ENCODE measurements at regions not wholly inside any gene's neighbourhood (a gene's known extent, or its start where the extent isn't known, plus 50 kb on each side); places are given as distances from the start of the nearest gene placed in this dataset.

DNA sequence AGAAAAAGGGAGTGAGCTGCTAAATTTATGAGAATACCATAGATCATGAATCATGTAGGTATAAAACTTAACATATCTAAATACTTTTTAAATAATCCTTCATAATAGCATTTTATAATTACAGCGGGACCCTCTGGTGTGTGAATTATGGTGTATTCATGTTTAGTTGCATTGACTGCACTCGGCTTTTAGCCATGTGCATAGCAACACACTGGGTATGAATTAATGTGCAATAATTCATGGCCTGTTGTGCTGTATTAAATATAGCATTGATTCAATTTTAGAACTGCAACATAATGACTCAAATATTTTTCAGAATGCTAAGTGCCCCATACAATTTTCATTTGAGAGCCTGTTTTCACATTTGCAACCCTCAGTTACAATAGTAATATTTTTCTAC is 249.6 kb upstream of the G2E3 start:
- Histone ChIP-seq H3K4me1 (ENCODE audit: control insufficient read depth, insufficient read depth, low read length) (no peaks in the 10 kb centered on the region), H3K27me3 (ENCODE audit: control insufficient read depth, insufficient read depth) (no peaks in the 10 kb centered on the region), H3K9me3 (ENCODE audit: control insufficient read depth, low read length) (no peaks in the 10 kb centered on the region), H3K4me3 (ENCODE audit: low read length) (no peak overlapping the region), H3K27ac (ENCODE audit: low read length) (no peak overlapping the region)
- no peak for DNase-seq
- WGBS = 79% methylated on average over 2 of the region's 2 CpGs
- no peak for ATAC-seq
- intact Hi-C loops (cut with DNase I) = no loop called here

DNA sequence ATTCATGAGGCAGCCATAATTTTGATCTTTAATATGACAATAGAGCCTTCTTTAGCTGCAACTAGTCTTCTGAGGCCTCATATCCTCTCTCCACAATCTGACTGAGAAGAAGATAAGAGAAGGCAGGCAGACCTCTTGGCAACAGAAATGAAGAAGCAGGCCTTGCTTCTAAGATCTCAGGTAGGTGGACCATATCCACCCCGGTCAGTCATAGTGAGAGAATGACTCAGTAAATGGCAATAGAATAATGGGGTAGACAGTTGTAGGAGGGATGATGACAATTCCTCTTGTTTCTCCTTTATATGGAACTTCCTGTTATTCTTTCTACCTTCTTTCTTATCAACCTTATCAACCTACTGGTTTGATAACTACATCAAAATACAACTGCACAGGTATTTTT is 246.7 kb upstream of the G2E3 start:
- H3K27ac ChIP-seq (ENCODE audit: low read length) = no peak overlapping the region
- no peaks in the 10 kb centered on the region for H3K9me3 ChIP-seq (ENCODE audit: control insufficient read depth, low read length)
- no peaks in the 10 kb centered on the region for H3K4me1 ChIP-seq (ENCODE audit: control insufficient read depth, insufficient read depth, low read length)
- ATAC-seq (no peak), DNase-seq (no peak)
- no peak overlapping the region for H3K4me3 ChIP-seq (ENCODE audit: low read length)
- H3K27me3 ChIP-seq (ENCODE audit: control insufficient read depth, insufficient read depth) = no peaks in the 10 kb centered on the region
- 89% methylated on average over 1 of the region's 1 CpG for WGBS
- intact Hi-C loops (cut with DNase I) = no loop called here

DNA sequence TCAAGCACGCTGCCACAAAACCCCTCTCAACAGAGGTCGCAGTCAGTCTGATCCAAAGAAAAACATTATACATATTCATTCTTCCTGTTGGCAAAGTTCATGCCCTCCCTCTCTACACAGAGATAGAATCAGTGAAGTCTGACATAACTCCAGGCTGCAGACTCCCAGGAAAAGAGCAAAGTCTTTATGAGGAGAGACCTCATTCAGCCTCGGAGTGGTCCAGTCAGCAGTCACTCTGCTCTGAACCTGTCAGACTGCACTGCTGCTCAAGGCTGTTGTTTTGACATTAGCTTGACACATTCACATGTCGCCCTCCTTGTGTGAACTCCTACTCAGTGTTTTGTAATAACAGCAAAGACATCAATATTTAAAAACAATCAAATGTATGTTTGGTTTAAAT is 241.2 kb upstream of the G2E3 start:
- 47% methylated on average over 4 of the region's 4 CpGs for WGBS
- intact Hi-C loops (cut with DNase I) = no loop called here
- no peak overlapping the region for H3K4me3 ChIP-seq (ENCODE audit: low read length)
- DNase-seq (no peak), ATAC-seq (no peak)
- H3K27ac ChIP-seq (ENCODE audit: low read length) = no peak overlapping the region
- H3K4me1 ChIP-seq (ENCODE audit: control insufficient read depth, insufficient read depth, low read length) = no peaks in the 10 kb centered on the region
- H3K27me3 ChIP-seq (ENCODE audit: control insufficient read depth, insufficient read depth) = no peaks in the 10 kb centered on the region
- no peaks in the 10 kb centered on the region for H3K9me3 ChIP-seq (ENCODE audit: control insufficient read depth, low read length)

DNA sequence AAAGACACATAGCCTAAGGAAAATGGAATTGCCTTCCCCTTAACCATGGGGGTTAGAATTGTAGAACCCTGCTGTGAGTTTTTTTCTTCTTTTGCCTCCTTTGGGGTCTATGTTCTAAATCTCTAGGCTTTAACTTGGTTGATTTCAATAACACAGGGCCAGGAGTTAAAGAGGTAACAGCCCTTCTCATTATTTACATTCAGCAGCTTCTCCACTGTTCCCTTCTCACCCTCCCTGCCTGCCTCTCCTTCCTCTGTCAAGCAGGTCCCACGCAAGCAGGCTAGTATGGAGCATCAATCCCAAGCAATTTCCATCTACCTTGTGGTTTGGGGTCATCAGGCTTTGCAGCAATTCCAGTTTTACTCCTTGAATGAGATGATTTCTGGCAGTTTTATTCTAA is 236.1 kb upstream of the G2E3 start:
- intact Hi-C loops (cut with DNase I) = no loop called here
- Histone ChIP-seq H3K9me3 (ENCODE audit: control insufficient read depth, low read length) (no peaks in the 10 kb centered on the region), H3K27me3 (ENCODE audit: control insufficient read depth, insufficient read depth) (no peaks in the 10 kb centered on the region), H3K4me1 (ENCODE audit: control insufficient read depth, insufficient read depth, low read length) (no peaks in the 10 kb centered on the region), H3K4me3 (ENCODE audit: low read length) (no peak overlapping the region), H3K27ac (ENCODE audit: low read length) (no peak overlapping the region)
- ATAC-seq = no peak
- WGBS = 59% methylated on average over 1 of the region's 1 CpG
- no peak for DNase-seq

DNA sequence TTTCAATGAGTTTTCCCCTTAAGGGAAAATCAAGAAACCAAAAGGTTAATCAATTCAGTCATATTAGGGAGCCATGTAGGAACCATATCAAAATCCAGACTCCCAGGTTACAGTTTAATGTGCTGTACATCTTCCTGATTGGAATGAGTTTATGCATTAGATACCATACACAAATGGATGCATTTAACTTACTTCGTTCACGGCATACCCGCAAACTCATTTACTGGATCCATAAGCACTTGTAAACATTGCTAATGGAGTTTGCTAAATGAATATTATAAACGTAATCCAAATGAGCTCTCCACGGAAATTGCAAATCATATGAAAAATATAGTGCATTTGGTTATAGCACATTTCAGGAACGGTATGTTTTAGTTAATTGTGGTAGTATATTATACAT is 228.9 kb upstream of the G2E3 start:
- no peak for ATAC-seq
- no peak for DNase-seq
- Histone ChIP-seq H3K27me3 (ENCODE audit: control insufficient read depth, insufficient read depth) (no peaks in the 10 kb centered on the region), H3K4me3 (ENCODE audit: low read length) (no peak overlapping the region), H3K4me1 (ENCODE audit: control insufficient read depth, insufficient read depth, low read length) (no peaks in the 10 kb centered on the region), H3K27ac (ENCODE audit: low read length) (no peak overlapping the region), H3K9me3 (ENCODE audit: control insufficient read depth, low read length) (no peaks in the 10 kb centered on the region)
- WGBS = 91% methylated on average over 6 of the region's 6 CpGs
- intact Hi-C loops (cut with DNase I) = no loop called here

DNA sequence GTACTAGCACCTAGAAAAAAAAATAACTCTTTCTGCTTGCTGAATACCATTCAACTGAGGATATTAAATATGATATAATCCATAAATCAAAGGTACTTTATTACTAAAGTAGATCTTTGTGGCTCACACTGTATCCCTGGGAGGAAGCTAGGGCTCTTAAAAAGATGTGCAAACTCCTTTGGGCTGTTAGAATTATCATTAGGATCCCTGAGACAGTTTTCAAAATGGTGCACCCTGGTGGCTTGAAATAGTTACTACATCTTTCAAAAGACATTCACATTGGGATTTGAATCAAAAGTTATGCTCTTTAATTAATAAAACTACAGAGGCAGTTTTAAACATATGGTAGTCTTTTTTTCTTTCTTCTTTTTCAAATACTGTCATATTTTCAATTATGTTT is 228.5 kb upstream of the G2E3 start:
- Histone ChIP-seq H3K9me3 (ENCODE audit: control insufficient read depth, low read length) (no peaks in the 10 kb centered on the region), H3K27ac (ENCODE audit: low read length) (no peak overlapping the region), H3K4me3 (ENCODE audit: low read length) (no peak overlapping the region), H3K4me1 (ENCODE audit: control insufficient read depth, insufficient read depth, low read length) (no peaks in the 10 kb centered on the region), H3K27me3 (ENCODE audit: control insufficient read depth, insufficient read depth) (no peaks in the 10 kb centered on the region)
- ATAC-seq (no peak), DNase-seq (no peak)
- intact Hi-C loops (cut with DNase I) = no loop called here

DNA sequence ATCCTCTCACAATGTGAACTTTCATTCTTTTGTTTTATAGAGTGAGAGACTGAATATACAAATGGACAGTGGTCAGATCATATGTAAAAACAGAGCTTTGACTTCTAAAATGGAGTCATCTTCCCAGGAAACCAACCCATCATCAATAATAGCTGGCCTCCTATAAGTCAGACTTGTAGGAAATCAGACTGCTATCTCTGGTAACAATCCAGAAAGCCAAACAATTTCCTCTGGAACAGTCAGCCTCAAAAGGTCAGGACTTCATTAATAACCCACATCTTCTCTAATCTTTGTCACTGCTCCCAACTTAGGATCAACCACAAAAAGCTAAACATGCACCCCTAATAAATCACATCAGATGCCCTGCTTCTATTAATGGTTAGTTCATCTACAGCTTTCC is 227.9 kb upstream of the G2E3 start:
- intact Hi-C loops (cut with DNase I) = no loop called here

DNA sequence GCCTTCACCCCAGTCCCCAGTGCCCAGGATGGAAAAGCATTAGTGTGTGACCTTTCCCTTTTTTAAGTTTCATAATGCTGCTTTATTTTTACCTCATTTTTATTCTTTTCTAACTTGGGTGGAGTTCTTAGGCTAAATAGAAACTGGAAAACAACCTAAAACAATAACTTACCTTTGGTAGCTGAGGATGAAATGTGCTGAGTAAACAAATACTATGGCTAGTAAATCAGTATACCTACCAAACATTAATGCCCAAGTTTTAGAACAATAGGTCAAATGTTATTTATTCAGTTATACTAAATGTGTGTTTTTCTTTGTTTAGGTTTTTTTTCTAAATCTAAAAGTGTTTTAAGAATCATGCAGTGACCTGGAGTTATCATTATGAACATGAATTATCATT is 226.6 kb upstream of the G2E3 start:
- ATAC-seq = no peak
- intact Hi-C loops (cut with DNase I) = no loop called here
- H3K27me3 ChIP-seq (ENCODE audit: control insufficient read depth, insufficient read depth) = no peaks in the 10 kb centered on the region
- no peaks in the 10 kb centered on the region for H3K9me3 ChIP-seq (ENCODE audit: control insufficient read depth, low read length)
- no peak overlapping the region for H3K27ac ChIP-seq (ENCODE audit: low read length)
- H3K4me1 ChIP-seq (ENCODE audit: control insufficient read depth, insufficient read depth, low read length) = no peaks in the 10 kb centered on the region
- no peak for DNase-seq
- H3K4me3 ChIP-seq (ENCODE audit: low read length) = no peak overlapping the region

More for the DNA sequence above, 227.9 kb upstream of the G2E3 start:
- H3K27ac ChIP-seq (ENCODE audit: low read length) = no peak overlapping the region
- no peaks in the 10 kb centered on the region for H3K9me3 ChIP-seq (ENCODE audit: control insufficient read depth, low read length)
- DNase-seq = no peak
- H3K4me1 ChIP-seq (ENCODE audit: control insufficient read depth, insufficient read depth, low read length) = no peaks in the 10 kb centered on the region
- no peaks in the 10 kb centered on the region for H3K27me3 ChIP-seq (ENCODE audit: control insufficient read depth, insufficient read depth)
- no peak overlapping the region for H3K4me3 ChIP-seq (ENCODE audit: low read length)
- ATAC-seq = no peak

DNA sequence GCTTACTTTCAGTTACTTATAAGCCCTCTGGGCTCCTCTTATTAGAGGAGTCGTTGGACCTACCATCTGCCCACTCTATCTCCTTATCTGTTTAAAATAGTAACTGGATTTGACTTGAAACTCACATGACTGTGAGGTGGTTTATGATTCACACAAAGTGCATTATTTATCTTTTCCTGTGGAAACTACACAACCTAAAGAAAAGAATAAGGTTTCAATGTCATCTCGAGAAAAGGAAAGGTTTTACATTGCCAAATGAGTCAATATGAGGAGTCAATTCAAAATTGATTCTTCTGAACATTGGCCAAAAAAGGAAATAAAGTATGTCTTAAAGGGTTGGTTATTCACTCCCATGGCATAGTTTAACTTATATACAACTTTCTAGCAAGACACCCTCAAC is 225.0 kb upstream of the G2E3 start:
- no peaks in the 10 kb centered on the region for H3K4me1 ChIP-seq (ENCODE audit: control insufficient read depth, insufficient read depth, low read length)
- no peak for ATAC-seq
- no peaks in the 10 kb centered on the region for H3K27me3 ChIP-seq (ENCODE audit: control insufficient read depth, insufficient read depth)
- intact Hi-C loops (cut with DNase I) = no loop called here
- 47% methylated on average over 2 of the region's 2 CpGs for WGBS
- no peak overlapping the region for H3K27ac ChIP-seq (ENCODE audit: low read length)
- DNase-seq = no peak
- no peaks in the 10 kb centered on the region for H3K9me3 ChIP-seq (ENCODE audit: control insufficient read depth, low read length)
- no peak overlapping the region for H3K4me3 ChIP-seq (ENCODE audit: low read length)

DNA sequence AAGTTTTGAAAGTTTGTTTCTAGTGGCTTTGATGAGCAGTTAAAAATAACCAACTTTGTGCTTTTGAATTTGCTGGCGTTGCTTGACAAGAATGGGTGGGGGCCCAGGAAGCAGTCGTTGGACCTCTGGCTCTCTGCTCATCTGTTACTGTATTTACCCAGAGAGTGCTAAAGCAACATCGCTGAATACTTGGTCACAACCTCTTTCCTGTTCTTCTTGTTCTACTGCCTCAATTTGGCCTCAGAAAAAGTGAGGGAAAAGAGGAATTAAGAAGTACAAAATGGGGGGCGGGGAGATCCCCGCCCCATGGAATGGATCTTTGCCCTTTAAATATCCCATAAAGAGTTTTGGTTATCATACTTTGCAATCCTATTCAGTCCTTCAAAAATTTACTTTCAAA is 221.5 kb upstream of the G2E3 start:
- Histone ChIP-seq H3K4me3 (ENCODE audit: low read length) (no peak overlapping the region), H3K9me3 (ENCODE audit: control insufficient read depth, low read length) (no peaks in the 10 kb centered on the region), H3K27me3 (ENCODE audit: control insufficient read depth, insufficient read depth) (no peaks in the 10 kb centered on the region), H3K27ac (ENCODE audit: low read length) (no peak overlapping the region), H3K4me1 (ENCODE audit: control insufficient read depth, insufficient read depth, low read length) (no peaks in the 10 kb centered on the region)
- intact Hi-C loops (cut with DNase I) = no loop called here
- 63% methylated on average over 5 of the region's 5 CpGs for WGBS
- no peak for ATAC-seq
- DNase-seq = no peak

DNA sequence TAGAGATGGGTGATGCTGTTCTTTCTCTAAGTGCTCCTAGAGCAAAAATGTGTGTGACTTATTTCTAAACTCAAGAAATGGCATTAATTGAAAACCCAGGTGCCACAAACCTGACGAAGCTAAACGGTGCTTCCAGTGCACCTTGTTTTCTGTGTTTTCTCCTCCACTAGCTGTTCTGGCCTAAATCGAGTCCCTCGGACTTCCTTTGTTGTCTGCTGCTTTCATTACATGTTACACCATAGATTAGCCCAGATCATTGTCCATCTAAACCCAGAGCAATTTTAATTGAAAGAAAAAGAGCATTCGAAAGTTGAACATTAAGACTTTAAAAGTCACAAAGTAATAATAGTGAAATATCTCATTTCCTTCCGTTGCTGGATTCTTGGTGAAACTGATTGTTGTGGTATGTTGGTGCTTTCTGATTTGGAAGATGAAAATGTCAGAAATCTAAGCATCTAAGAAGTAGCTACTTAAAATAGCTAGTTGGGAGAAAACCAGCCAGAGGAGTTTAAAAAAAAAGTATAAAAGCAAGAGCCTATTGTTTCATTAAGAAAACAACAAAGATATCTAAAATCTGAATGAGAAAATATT is 219.6 kb upstream of the G2E3 start:
- ATAC-seq (no peak), DNase-seq (no peak)
- Histone ChIP-seq H3K9me3 (ENCODE audit: control insufficient read depth, low read length) (no peaks in the 10 kb centered on the region), H3K4me3 (ENCODE audit: low read length) (no peak overlapping the region), H3K27ac (ENCODE audit: low read length) (no peak overlapping the region), H3K4me1 (ENCODE audit: control insufficient read depth, insufficient read depth, low read length) (no peaks in the 10 kb centered on the region), H3K27me3 (ENCODE audit: control insufficient read depth, insufficient read depth) (no peaks in the 10 kb centered on the region)
- intact Hi-C loops (cut with DNase I) = no loop called here
- WGBS = 72% methylated on average over 6 of the region's 6 CpGs

DNA sequence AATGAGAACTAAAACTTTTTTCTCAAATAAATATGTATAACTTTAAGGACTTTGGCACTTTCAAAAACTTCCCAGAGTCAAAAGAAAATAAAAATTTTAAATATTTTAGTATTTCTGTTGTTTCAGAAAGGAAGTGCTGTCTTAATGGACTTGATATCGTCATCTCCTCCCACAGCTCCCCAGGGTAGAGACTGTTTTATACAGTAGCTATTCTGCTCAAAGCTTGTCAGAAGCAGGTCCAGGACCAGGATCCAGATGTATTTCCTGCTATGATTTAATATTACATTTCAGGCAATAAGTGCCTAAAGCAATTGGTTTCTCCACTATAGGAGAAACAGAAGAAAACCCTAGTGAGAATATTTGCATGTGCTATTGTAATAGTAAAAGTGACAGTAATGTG is 218.5 kb upstream of the G2E3 start:
- Histone ChIP-seq H3K27me3 (ENCODE audit: control insufficient read depth, insufficient read depth) (no peaks in the 10 kb centered on the region), H3K27ac (ENCODE audit: low read length) (no peak overlapping the region), H3K9me3 (ENCODE audit: control insufficient read depth, low read length) (no peaks in the 10 kb centered on the region), H3K4me3 (ENCODE audit: low read length) (no peak overlapping the region), H3K4me1 (ENCODE audit: control insufficient read depth, insufficient read depth, low read length) (no peaks in the 10 kb centered on the region)
- ATAC-seq = no peak
- intact Hi-C loops (cut with DNase I) = no loop called here
- WGBS = 54% methylated on average over 1 of the region's 1 CpG
- no peak for DNase-seq
